ENCODE measurements at regions not wholly inside any gene's neighbourhood (a gene's known extent, or its start where the extent isn't known, plus 50 kb on each side); places are given as distances from the start of the nearest gene placed in this dataset.

- H3K4me1 ChIP-seq (ENCODE audit: control insufficient read depth, insufficient read depth, low read length), result no peaks in the 10 kb centered on the region
- DNase-seq (ENCODE audit: low read depth), result no peak
- no peak overlapping the region for H3K9ac ChIP-seq (ENCODE audit: low read length)
- H3K9me3 ChIP-seq (ENCODE audit: control insufficient read depth, low read length), result peaks cover 2% of the 10 kb centered on the region
- H3K4me3 ChIP-seq (ENCODE audit: low read length), result no peak overlapping the region
- H3K36me3 ChIP-seq (ENCODE audit: control insufficient read depth, insufficient read depth, low read length, severe bottlenecking), result no peaks in the 10 kb centered on the region
- H3K27me3 ChIP-seq (replicated peaks; ENCODE audit: control insufficient read depth, insufficient read depth, low read length), result no peaks in the 10 kb centered on the region
Measured at GRCh38 chr5:2627867-2628266, 123.6 kb downstream of the IRX2 start.

GRCh38 chr5:2626572-2626971 lies 124.9 kb downstream of the IRX2 start:
- Histone ChIP-seq H3K9ac (ENCODE audit: low read length) (no peak overlapping the region), H3K27me3 (replicated peaks; ENCODE audit: control insufficient read depth, insufficient read depth, low read length) (no peaks in the 10 kb centered on the region), H3K4me3 (ENCODE audit: low read length) (no peak overlapping the region), H3K9me3 (ENCODE audit: control insufficient read depth, low read length) (peaks cover 2% of the 10 kb centered on the region), H3K4me1 (ENCODE audit: control insufficient read depth, insufficient read depth, low read length) (no peaks in the 10 kb centered on the region), H3K36me3 (ENCODE audit: control insufficient read depth, insufficient read depth, low read length, severe bottlenecking) (no peaks in the 10 kb centered on the region)
- DNase-seq (ENCODE audit: low read depth), result no peak

DNA sequence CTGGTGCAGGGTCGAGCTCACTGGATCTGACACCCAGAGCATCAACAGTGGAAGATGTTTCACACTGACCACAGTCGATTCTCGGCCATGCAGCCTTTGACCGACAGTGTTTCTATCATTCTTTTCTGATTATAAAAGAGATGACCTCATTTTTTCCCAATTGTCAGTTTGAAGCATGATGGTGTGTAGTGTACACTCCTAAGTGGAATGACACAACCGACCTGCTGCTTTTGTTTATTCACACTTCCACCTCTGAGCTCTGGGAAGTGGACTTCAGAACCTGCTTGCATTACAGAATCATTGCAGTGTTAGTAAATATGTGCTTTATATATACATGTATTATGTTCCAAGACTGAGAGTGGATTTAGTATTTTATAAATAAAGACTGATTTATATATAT lies 128.6 kb downstream of the IRX2 start:
- no peak for DNase-seq (ENCODE audit: low read depth)
- H3K27me3 ChIP-seq (replicated peaks; ENCODE audit: control insufficient read depth, insufficient read depth, low read length), result no peaks in the 10 kb centered on the region
- no peaks in the 10 kb centered on the region for H3K9me3 ChIP-seq (ENCODE audit: control insufficient read depth, low read length)
- no peak overlapping the region for H3K9ac ChIP-seq (ENCODE audit: low read length)
- no peaks in the 10 kb centered on the region for H3K4me1 ChIP-seq (ENCODE audit: control insufficient read depth, insufficient read depth, low read length)
- H3K4me3 ChIP-seq (ENCODE audit: low read length), result no peak overlapping the region
- H3K36me3 ChIP-seq (ENCODE audit: control insufficient read depth, insufficient read depth, low read length, severe bottlenecking), result no peaks in the 10 kb centered on the region

- no peaks in the 10 kb centered on the region for H3K36me3 ChIP-seq (ENCODE audit: control insufficient read depth, insufficient read depth, low read length, severe bottlenecking)
- no peak overlapping the region for H3K4me3 ChIP-seq (ENCODE audit: low read length)
- DNase-seq (ENCODE audit: low read depth), result no peak
- H3K27me3 ChIP-seq (replicated peaks; ENCODE audit: control insufficient read depth, insufficient read depth, low read length), result no peaks in the 10 kb centered on the region
- H3K9ac ChIP-seq (ENCODE audit: low read length), result no peak overlapping the region
- H3K4me1 ChIP-seq (ENCODE audit: control insufficient read depth, insufficient read depth, low read length), result no peaks in the 10 kb centered on the region
- H3K9me3 ChIP-seq (ENCODE audit: control insufficient read depth, low read length), result no peaks in the 10 kb centered on the region
Measured at GRCh38 chr5:2621631-2622030, 129.8 kb downstream of the IRX2 start.

- Histone ChIP-seq H3K4me1 (ENCODE audit: control insufficient read depth, insufficient read depth, low read length) (no peaks in the 10 kb centered on the region), H3K4me3 (ENCODE audit: low read length) (no peak overlapping the region), H3K9ac (ENCODE audit: low read length) (no peak overlapping the region), H3K27me3 (replicated peaks; ENCODE audit: control insufficient read depth, insufficient read depth, low read length) (no peaks in the 10 kb centered on the region), H3K9me3 (ENCODE audit: control insufficient read depth, low read length) (no peaks in the 10 kb centered on the region), H3K36me3 (ENCODE audit: control insufficient read depth, insufficient read depth, low read length, severe bottlenecking) (no peaks in the 10 kb centered on the region)
- DNase-seq (ENCODE audit: low read depth), result no peak
Measured at GRCh38 chr5:2619216-2619615, 132.3 kb downstream of the IRX2 start.

DNA sequence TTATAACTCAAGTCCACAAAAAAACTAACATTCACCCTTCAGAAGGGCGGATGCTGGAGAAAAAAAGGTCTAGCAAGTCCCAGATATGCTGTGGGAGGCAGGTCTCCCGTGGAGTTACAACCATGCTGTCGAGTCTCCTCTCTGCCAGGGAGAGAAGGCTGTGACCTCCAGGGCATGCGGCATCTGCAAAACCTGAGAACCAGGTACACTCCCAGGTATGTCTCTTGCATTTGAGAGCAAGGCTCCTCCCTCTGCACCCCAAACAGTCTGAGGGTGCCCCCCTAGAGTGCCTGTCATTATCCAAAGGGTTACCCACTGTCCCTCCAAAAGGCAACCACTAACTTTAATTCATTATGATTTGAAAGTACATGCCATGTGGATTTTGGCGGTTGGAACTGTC lies 134.0 kb downstream of the IRX2 start:
- H3K9me3 ChIP-seq (ENCODE audit: control insufficient read depth, low read length), result no peaks in the 10 kb centered on the region
- H3K36me3 ChIP-seq (ENCODE audit: control insufficient read depth, insufficient read depth, low read length, severe bottlenecking), result no peaks in the 10 kb centered on the region
- DNase-seq (ENCODE audit: low read depth), result no peak
- H3K4me1 ChIP-seq (ENCODE audit: control insufficient read depth, insufficient read depth, low read length), result no peaks in the 10 kb centered on the region
- no peak overlapping the region for H3K9ac ChIP-seq (ENCODE audit: low read length)
- no peaks in the 10 kb centered on the region for H3K27me3 ChIP-seq (replicated peaks; ENCODE audit: control insufficient read depth, insufficient read depth, low read length)
- H3K4me3 ChIP-seq (ENCODE audit: low read length), result no peak overlapping the region

DNA sequence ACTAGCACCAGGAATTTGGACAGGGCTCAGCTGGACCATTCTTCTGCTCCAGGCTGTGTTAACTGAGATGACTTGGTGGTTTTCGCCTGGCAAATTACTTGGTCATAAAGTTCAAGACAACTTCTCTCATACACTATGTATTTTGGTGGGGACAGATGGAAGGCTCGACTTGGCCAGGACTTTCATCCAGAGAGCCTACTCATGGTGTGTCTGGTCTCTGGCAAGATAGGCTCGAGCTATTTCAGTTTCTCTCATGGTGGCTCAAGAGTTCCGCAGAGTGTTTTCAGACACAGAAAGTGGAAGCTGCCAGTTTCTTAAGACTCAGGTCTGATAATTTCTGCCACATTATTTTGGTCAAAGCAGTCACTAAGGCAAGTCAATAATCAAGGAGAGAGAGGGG lies 135.6 kb downstream of the IRX2 start:
- no peaks in the 10 kb centered on the region for H3K27me3 ChIP-seq (replicated peaks; ENCODE audit: control insufficient read depth, insufficient read depth, low read length)
- no peak for DNase-seq (ENCODE audit: low read depth)
- no peak overlapping the region for H3K9ac ChIP-seq (ENCODE audit: low read length)

DNA sequence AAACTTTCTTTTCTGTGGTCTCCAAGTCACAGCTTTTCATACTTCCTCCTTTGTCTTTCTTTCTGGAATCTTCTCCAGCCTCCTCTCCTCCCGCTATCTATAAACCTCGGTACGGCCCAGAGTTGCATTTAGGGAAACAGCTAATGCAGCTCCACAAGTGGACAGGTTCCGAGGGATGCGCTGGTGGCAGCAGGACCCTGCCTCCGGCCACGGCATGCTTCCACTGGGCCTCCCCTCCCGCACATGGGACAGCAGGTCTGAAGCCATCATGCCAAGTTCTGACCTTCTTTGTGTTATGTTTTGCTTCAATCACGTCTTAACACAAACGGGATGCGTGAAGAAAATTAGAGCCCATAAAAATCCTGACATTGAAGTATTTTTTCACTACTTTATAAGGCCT lies 136.9 kb downstream of the IRX2 start:
- no peak overlapping the region for H3K9ac ChIP-seq (ENCODE audit: low read length)
- no peaks in the 10 kb centered on the region for H3K36me3 ChIP-seq (ENCODE audit: control insufficient read depth, insufficient read depth, low read length, severe bottlenecking)
- no peak for DNase-seq (ENCODE audit: low read depth)
- no peak overlapping the region for H3K4me3 ChIP-seq (ENCODE audit: low read length)
- H3K4me1 ChIP-seq (ENCODE audit: control insufficient read depth, insufficient read depth, low read length), result no peaks in the 10 kb centered on the region
- no peaks in the 10 kb centered on the region for H3K27me3 ChIP-seq (replicated peaks; ENCODE audit: control insufficient read depth, insufficient read depth, low read length)
- H3K9me3 ChIP-seq (ENCODE audit: control insufficient read depth, low read length), result no peaks in the 10 kb centered on the region

More for the DNA sequence above, 135.6 kb downstream of the IRX2 start:
- no peaks in the 10 kb centered on the region for H3K9me3 ChIP-seq (ENCODE audit: control insufficient read depth, low read length)
- H3K36me3 ChIP-seq (ENCODE audit: control insufficient read depth, insufficient read depth, low read length, severe bottlenecking), result no peaks in the 10 kb centered on the region
- no peaks in the 10 kb centered on the region for H3K4me1 ChIP-seq (ENCODE audit: control insufficient read depth, insufficient read depth, low read length)
- no peak overlapping the region for H3K4me3 ChIP-seq (ENCODE audit: low read length)

DNA sequence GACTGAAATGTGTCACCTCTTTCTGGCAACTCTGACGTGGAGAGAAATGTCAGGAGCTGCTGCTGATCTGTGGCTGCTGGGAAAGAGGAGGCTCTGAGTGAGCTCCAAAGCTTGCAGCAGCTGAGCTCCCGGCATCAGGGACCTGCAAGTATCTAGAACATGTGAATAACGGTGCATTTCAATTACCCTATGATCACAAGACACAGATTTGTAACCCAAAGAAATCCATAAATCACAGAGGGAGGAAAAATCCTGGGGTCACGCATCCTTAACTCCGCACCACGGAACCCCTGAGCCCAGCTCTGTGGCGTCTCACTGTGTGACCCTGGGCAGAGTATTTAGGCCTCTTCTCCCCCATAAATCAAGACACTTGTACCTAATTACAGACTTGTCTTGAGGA lies 139.8 kb downstream of the IRX2 start:
- no peak overlapping the region for H3K4me3 ChIP-seq (ENCODE audit: low read length)
- H3K36me3 ChIP-seq (ENCODE audit: control insufficient read depth, insufficient read depth, low read length, severe bottlenecking), result no peaks in the 10 kb centered on the region
- no peak overlapping the region for H3K9ac ChIP-seq (ENCODE audit: low read length)
- no peaks in the 10 kb centered on the region for H3K4me1 ChIP-seq (ENCODE audit: control insufficient read depth, insufficient read depth, low read length)
- no peaks in the 10 kb centered on the region for H3K27me3 ChIP-seq (replicated peaks; ENCODE audit: control insufficient read depth, insufficient read depth, low read length)
- DNase-seq (ENCODE audit: low read depth), result no peak
- H3K9me3 ChIP-seq (ENCODE audit: control insufficient read depth, low read length), result no peaks in the 10 kb centered on the region

DNA sequence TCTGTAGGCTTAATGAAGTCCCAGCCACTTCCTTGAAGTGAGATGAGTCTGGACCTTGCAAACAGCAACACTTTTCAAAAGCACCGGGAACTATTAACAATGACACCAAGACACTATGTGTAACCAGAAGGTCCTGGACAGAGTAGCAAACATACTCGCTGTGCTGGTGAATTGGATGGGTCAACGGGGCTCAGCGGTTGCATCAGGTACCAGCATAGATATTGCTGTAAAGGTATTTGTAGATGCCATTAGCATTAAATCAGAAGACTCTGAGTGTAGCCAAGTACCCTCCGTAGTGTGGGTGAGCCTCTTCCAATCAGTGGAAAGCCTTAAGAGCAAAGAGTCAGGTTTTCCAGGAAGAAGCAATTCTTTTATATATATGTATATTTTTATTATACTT lies 140.5 kb downstream of the IRX2 start:
- H3K27me3 ChIP-seq (replicated peaks; ENCODE audit: control insufficient read depth, insufficient read depth, low read length), result no peaks in the 10 kb centered on the region
- no peaks in the 10 kb centered on the region for H3K9me3 ChIP-seq (ENCODE audit: control insufficient read depth, low read length)
- no peak for DNase-seq (ENCODE audit: low read depth)
- no peak overlapping the region for H3K4me3 ChIP-seq (ENCODE audit: low read length)
- H3K36me3 ChIP-seq (ENCODE audit: control insufficient read depth, insufficient read depth, low read length, severe bottlenecking), result no peaks in the 10 kb centered on the region
- no peak overlapping the region for H3K9ac ChIP-seq (ENCODE audit: low read length)
- no peaks in the 10 kb centered on the region for H3K4me1 ChIP-seq (ENCODE audit: control insufficient read depth, insufficient read depth, low read length)

GRCh38 chr5:2608391-2608790 lies 143.1 kb downstream of the IRX2 start:
- no peaks in the 10 kb centered on the region for H3K4me1 ChIP-seq (ENCODE audit: control insufficient read depth, insufficient read depth, low read length)
- no peak overlapping the region for H3K9ac ChIP-seq (ENCODE audit: low read length)
- H3K27me3 ChIP-seq (replicated peaks; ENCODE audit: control insufficient read depth, insufficient read depth, low read length), result no peaks in the 10 kb centered on the region
- DNase-seq (ENCODE audit: low read depth), result no peak
- H3K36me3 ChIP-seq (ENCODE audit: control insufficient read depth, insufficient read depth, low read length, severe bottlenecking), result no peaks in the 10 kb centered on the region
- no peak overlapping the region for H3K4me3 ChIP-seq (ENCODE audit: low read length)
- H3K9me3 ChIP-seq (ENCODE audit: control insufficient read depth, low read length), result no peaks in the 10 kb centered on the region

DNA sequence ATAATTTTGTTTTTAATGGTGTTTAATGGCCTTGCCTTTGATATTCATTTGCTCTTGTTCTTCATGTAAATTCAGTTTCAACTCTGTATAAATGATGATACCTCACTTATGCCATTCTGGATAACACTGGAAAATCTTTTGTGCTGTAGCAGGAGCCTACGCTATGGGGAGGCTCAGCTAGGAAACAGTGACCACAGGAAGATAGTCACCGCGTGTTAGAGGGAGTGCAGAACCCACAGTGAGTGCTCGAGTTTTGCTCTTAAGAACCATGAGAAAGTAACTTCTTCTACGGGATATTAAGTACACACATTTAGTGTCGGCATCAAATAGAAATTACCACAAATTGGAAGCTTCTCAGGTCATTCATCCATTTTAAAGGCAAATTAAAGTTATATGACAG lies 143.9 kb downstream of the IRX2 start:
- no peaks in the 10 kb centered on the region for H3K36me3 ChIP-seq (ENCODE audit: control insufficient read depth, insufficient read depth, low read length, severe bottlenecking)
- no peak for DNase-seq (ENCODE audit: low read depth)
- no peaks in the 10 kb centered on the region for H3K4me1 ChIP-seq (ENCODE audit: control insufficient read depth, insufficient read depth, low read length)
- H3K9me3 ChIP-seq (ENCODE audit: control insufficient read depth, low read length), result no peaks in the 10 kb centered on the region
- H3K4me3 ChIP-seq (ENCODE audit: low read length), result no peak overlapping the region
- H3K27me3 ChIP-seq (replicated peaks; ENCODE audit: control insufficient read depth, insufficient read depth, low read length), result no peaks in the 10 kb centered on the region
- H3K9ac ChIP-seq (ENCODE audit: low read length), result no peak overlapping the region

Measured in adipocyte (in vitro differentiated cells).